Stimulated activated naive CD8-positive, alpha-beta T cell treated with anti-CD3 and anti-CD28 coated beads, Interleukin-15, Interleukin-2, amounts not matched to agents 100 ng/mL and 50 ng/mL, for 24 hours (primary cell): ENCODE measurements at regions not wholly inside any gene's neighbourhood (a gene's known extent, or its start where the extent isn't known, plus 50 kb on each side); places are given as distances from the start of the nearest gene placed in this dataset.

Experiments used
- H3K27ac Mint-ChIP-seq: one replicate; pipeline ENCODE4 v1.8.0; 2021; ENCODE audit warnings: mild to moderate bottlenecking, mixed read lengths
- H3K27me3 Mint-ChIP-seq: one replicate; pipeline ENCODE4 v1.8.0; 2021; ENCODE audit warnings: mixed read lengths
- H3K36me3 Mint-ChIP-seq: one replicate; pipeline ENCODE4 v1.8.0; 2021; ENCODE audit warnings: low read depth, mixed read lengths
- H3K4me1 Mint-ChIP-seq: one replicate; pipeline ENCODE4 v1.8.0; 2021; ENCODE audit warnings: low read depth, mixed read lengths
- H3K4me3 Mint-ChIP-seq: one replicate; pipeline ENCODE4 v1.8.0; 2021; ENCODE audit warnings: mild to moderate bottlenecking, mixed read lengths
- H3K9me3 Mint-ChIP-seq: one replicate; pipeline ENCODE4 v1.8.0; 2021; ENCODE audit warnings: mixed read lengths

DNA sequence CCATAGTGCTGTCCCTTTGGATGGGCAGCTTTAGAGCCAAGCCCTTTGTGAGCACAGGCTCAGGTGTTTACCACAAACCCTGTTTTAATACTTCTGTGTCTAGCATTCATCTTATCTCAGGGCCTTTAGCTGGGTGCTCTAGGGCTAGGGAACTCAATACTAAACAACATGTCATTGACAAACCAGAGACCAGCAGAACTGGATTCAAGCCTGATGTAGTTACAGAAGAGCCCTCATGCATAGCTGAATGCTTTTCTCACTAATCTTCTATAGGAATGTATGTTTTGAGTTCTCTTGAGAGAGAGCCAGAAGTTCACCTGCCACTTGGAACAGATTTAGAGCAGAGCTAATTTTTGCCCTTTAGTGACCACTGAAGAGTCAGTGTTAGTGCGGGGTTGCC is 142.6 kb downstream of the DCK start:
- Mint-ChIP-seq H3K27ac (no peak overlapping the region), H3K4me3 (no peak overlapping the region), H3K36me3 (no peaks in the 10 kb centered on the region), H3K9me3 (no peaks in the 10 kb centered on the region), H3K27me3 (no peaks in the 10 kb centered on the region), H3K4me1 (no peaks in the 10 kb centered on the region)

DNA sequence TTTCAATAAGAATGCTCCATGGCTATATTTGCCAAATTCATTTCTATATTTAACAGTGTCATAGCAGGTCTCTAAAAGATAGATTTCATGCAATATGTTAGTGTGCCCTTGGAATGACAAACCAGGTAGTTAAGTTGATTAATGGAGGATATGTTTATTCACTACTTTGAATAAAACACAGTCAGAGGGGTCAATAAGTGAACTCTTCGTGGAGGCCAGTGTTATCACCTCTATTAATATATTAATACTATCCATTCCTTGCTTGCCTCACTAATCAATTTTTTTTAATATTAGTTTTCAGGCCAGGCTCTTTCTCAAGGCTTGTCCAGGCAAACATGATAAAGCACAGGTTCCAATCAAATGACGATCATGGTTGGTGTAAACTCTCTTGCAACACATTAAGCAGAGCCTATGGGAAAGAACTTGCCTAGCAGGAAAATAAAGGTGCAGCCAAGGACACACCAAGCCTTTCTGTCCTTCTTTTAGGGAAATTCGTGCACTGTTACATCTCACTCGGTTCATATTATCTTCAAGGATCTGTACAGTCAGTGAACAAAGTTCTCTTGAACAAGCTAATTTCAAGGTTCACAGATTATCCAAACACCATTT is 144.7 kb downstream of the DCK start:
- Mint-ChIP-seq H3K27ac (no peak overlapping the region), H3K4me3 (no peak overlapping the region), H3K4me1 (no peaks in the 10 kb centered on the region), H3K9me3 (no peaks in the 10 kb centered on the region), H3K27me3 (no peaks in the 10 kb centered on the region), H3K36me3 (no peaks in the 10 kb centered on the region)

DNA sequence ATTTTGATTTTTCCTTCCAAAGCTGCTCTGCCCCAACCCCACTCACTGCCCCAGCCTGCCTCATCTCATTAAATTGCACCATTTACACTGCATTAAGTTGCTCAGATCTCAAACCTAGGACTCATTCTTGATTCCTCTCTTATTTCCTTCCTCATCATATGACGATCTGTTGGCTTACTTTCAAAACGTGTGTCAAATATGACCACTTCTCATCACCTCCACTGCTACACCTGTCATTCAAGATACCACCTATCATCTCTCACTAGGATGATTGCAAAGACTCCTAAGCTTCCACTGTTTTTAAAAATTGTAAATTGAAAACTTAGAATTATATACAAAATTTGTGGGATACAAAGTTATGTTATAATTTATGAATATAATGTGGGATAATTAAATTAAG is 147.1 kb downstream of the DCK start:
- no peak overlapping the region for H3K27ac Mint-ChIP-seq
- H3K36me3 Mint-ChIP-seq: no peaks in the 10 kb centered on the region
- no peaks in the 10 kb centered on the region for H3K9me3 Mint-ChIP-seq
- no peak overlapping the region for H3K4me3 Mint-ChIP-seq
- no peaks in the 10 kb centered on the region for H3K27me3 Mint-ChIP-seq
- H3K4me1 Mint-ChIP-seq: no peaks in the 10 kb centered on the region

DNA sequence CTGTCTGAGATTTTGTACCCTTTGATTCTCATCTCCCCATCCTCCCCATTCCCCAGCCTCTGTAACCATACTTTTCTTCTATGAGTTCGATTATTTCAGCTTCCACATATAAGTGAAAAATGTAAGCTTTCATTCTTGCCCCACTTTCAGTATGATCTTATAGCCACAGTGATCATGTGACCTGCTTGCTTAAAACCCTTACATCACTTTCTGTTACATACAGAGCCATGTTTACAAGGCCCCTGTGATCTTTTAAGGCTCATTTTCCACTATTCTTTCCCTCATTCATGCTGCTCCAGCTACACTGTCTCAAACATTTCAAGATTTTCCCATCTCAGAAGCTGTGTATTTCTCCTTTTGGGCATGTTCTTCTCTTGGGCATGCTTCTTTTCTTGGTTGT is 147.7 kb downstream of the DCK start:
- no peak overlapping the region for H3K4me3 Mint-ChIP-seq
- no peak overlapping the region for H3K27ac Mint-ChIP-seq
- no peaks in the 10 kb centered on the region for H3K27me3 Mint-ChIP-seq
- H3K4me1 Mint-ChIP-seq: no peaks in the 10 kb centered on the region
- no peaks in the 10 kb centered on the region for H3K36me3 Mint-ChIP-seq
- H3K9me3 Mint-ChIP-seq: no peaks in the 10 kb centered on the region

DNA sequence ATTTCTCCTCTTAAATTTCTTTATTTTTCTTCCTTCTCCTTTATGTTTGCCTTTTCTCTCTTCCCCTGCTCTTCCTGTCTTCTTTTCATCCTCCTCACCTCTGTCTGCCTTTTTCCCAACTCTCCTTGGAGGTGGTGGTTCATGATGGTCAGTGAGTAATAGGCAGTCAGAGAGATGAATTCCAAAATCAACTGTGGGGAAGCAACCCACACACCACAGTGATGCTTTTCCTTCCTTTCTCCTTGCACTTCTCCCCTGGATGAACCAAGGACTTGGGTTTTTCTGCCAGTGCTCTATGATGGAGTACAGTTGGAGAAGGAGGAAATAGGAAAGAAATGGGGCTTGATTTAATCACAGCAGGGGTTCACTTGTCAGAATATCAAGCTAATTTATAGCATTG is 153.8 kb downstream of the DCK start:
- Mint-ChIP-seq H3K4me3 (no peak overlapping the region), H3K27ac (no peak overlapping the region), H3K27me3 (no peaks in the 10 kb centered on the region)

DNA sequence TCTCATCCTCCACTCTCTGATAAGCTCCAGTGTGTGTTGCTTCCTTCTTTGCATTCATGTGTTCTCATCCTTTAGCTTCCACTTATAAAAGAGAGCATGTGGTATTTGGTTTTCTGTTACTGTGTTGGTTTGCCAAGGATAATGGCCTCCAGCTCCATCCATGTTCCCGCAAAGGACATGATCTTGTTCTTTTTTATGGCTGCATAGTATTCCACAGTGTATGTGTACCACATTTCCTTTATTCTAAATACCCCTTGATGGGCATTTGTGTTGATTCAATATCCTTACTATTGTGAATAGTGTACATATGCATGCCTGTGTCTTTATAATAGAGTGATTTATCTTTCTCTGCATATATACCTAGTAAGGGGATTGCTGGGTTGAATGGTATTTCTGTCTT is 155.1 kb downstream of the DCK start:
- no peak overlapping the region for H3K4me3 Mint-ChIP-seq
- H3K4me1 Mint-ChIP-seq: no peaks in the 10 kb centered on the region
- no peaks in the 10 kb centered on the region for H3K27me3 Mint-ChIP-seq
- H3K27ac Mint-ChIP-seq: no peak overlapping the region
- no peaks in the 10 kb centered on the region for H3K36me3 Mint-ChIP-seq
- H3K9me3 Mint-ChIP-seq: peaks cover 3% of the 10 kb centered on the region

More for the DNA sequence above, 153.8 kb downstream of the DCK start:
- Mint-ChIP-seq H3K4me1 (no peaks in the 10 kb centered on the region), H3K36me3 (no peaks in the 10 kb centered on the region), H3K9me3 (peaks cover 3% of the 10 kb centered on the region)

DNA sequence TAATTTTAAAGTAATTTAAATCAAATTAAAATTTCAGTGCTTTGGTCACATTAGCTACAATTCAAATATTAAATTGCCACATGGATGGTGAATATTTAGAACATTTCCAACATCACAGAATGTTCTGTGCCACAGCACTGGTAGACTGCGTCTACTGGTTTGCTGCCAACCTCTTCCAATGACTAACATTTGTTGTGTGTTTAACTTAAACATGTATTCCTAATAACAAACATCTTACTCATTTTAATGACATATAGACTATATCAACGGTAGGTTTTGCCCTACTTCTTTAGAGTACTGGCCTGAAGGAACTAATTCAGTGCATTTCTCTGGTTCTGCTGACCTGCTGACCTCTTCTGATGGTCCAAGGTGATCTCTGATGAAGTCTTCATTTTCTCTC is 157.6 kb downstream of the DCK start:
- Mint-ChIP-seq H3K4me1 (no peaks in the 10 kb centered on the region), H3K4me3 (no peak overlapping the region), H3K9me3 (peaks cover 3% of the 10 kb centered on the region), H3K27me3 (no peaks in the 10 kb centered on the region), H3K36me3 (no peaks in the 10 kb centered on the region), H3K27ac (no peak overlapping the region)

DNA sequence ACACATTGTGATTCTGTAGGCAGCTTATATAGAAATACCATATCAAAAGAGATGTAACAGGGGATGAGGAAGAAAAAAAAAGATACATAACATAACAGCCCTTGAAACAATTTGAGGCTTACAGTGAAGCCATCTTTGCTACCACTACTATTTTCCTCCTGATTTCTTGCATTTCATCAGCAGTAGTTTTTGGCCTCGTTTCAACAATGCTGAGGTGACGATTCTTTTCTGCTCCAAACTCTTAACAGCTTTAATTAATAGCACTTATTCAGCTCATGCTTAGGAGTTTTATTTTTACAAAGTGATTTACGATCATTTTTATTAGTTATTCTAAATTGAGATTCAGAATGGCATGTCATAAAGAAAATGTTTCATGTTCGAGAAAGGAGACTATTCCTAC is 163.2 kb downstream of the DCK start:
- Mint-ChIP-seq H3K27me3 (no peaks in the 10 kb centered on the region), H3K9me3 (no peaks in the 10 kb centered on the region), H3K27ac (no peak overlapping the region), H3K4me3 (no peak overlapping the region), H3K4me1 (no peaks in the 10 kb centered on the region), H3K36me3 (no peaks in the 10 kb centered on the region)

DNA sequence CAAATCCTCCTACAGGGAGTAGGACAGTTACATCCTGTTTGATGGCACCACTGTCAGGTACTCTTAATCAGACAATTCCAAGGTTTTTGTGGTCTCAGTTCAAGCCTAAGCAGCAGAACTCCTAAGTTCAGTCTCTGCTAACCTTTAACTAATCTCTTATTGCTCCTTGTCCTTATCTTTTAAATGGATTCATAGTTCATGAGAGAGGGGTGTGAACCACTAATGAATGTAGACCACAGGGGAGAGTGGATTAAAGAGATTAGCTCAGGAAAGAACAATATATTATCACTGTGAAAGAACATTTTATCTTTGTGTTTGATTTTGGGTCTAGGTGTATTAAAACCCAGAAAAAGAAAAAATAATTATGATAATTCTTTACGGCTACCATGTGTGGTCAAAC is 168.9 kb downstream of the DCK start:
- Mint-ChIP-seq H3K27ac (no peak overlapping the region), H3K4me3 (no peak overlapping the region), H3K36me3 (no peaks in the 10 kb centered on the region), H3K27me3 (no peaks in the 10 kb centered on the region), H3K9me3 (no peaks in the 10 kb centered on the region), H3K4me1 (no peaks in the 10 kb centered on the region)

DNA sequence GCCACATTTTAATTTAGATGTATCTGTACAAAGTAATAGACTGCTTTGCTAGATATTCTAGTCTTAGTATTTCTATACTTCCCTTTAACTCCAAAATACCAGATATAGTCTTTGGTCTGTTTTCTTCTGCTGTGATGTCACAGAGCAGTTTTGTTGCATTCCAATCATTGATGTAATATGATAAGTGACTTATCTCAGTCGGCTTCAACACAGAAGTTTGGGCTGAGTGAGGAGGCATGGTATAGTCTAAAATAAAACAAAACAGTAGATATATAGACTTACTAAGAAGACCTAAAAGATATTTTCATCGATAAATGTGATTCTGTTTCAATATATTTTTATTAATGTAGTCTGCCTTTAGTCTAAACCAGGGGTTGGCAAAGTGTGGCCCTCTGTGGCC is 169.9 kb downstream of the DCK start:
- no peaks in the 10 kb centered on the region for H3K4me1 Mint-ChIP-seq

DNA sequence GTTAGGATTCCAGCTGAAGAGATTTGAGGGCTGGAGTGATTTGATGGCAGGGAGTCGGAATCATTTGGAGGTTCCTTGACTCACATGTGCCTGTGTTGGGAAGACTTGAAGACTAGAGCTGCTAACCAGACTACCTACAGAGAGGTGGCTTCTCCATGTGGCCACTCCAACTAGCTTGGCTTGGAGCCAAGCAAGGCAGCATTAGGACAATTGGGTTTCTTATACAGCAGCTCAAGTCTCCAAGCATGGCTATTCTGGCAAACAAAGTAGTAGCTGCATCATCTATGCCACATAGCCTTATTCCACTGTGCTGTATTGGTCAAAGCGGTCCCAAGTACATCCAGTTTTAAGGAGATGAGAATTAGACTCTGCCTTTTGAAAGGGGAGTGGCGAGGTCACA is 171.7 kb upstream of the SLC4A4 start:
- Mint-ChIP-seq H3K4me1 (no peaks in the 10 kb centered on the region), H3K36me3 (no peaks in the 10 kb centered on the region), H3K4me3 (no peak overlapping the region), H3K9me3 (no peaks in the 10 kb centered on the region), H3K27me3 (peaks cover 10% of the 10 kb centered on the region), H3K27ac (no peak overlapping the region)

More for the DNA sequence above, 169.9 kb downstream of the DCK start:
- Mint-ChIP-seq H3K27ac (no peak overlapping the region), H3K27me3 (no peaks in the 10 kb centered on the region), H3K36me3 (no peaks in the 10 kb centered on the region), H3K4me3 (no peak overlapping the region), H3K9me3 (no peaks in the 10 kb centered on the region)

DNA sequence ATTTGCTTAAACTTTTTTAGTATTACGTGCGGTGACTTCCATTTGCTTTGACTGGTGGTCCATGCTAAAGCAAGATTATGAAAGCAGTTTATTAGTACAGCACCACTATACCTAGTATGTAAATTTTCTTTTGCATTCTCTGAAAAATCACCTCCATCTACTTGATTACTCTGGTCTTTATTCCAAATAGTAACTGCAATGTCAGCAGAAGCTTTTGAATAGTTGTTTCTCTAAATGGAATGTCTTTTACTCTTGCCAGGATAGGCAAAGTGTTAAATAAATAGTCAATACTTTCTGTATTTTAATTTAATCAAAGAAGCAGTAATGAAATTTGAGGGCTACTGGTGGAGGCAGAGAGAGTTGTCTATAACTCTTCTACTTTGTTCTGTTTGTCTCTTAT is 167.2 kb upstream of the SLC4A4 start:
- Mint-ChIP-seq H3K27ac (no peak overlapping the region), H3K36me3 (no peaks in the 10 kb centered on the region), H3K4me1 (no peaks in the 10 kb centered on the region), H3K9me3 (peaks cover 7% of the 10 kb centered on the region), H3K27me3 (peaks cover 15% of the 10 kb centered on the region), H3K4me3 (no peak overlapping the region)

DNA sequence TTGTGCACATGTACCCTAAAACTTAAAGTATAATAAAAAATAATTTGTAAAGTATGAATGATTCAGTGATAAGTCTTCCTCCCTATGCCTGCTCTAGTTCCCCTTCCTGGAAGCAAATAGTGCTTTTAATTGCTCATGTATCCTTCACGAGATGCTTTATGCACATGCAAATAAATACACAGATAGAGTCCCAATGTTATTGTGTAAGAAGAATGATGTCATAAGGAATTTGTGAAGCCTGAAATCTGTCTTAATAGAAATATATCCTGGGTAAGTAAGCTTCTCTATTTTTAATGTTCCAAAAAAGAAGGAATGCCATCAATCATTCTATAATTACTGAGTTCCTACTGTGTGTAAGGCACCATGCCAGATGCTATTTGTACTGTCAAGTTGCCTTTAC is 157.5 kb upstream of the SLC4A4 start:
- H3K27me3 Mint-ChIP-seq: peaks cover 21% of the 10 kb centered on the region
- no peaks in the 10 kb centered on the region for H3K9me3 Mint-ChIP-seq
- H3K27ac Mint-ChIP-seq: no peak overlapping the region
- no peak overlapping the region for H3K4me3 Mint-ChIP-seq
- peaks cover 12% of the 10 kb centered on the region for H3K4me1 Mint-ChIP-seq
- H3K36me3 Mint-ChIP-seq: no peaks in the 10 kb centered on the region

DNA sequence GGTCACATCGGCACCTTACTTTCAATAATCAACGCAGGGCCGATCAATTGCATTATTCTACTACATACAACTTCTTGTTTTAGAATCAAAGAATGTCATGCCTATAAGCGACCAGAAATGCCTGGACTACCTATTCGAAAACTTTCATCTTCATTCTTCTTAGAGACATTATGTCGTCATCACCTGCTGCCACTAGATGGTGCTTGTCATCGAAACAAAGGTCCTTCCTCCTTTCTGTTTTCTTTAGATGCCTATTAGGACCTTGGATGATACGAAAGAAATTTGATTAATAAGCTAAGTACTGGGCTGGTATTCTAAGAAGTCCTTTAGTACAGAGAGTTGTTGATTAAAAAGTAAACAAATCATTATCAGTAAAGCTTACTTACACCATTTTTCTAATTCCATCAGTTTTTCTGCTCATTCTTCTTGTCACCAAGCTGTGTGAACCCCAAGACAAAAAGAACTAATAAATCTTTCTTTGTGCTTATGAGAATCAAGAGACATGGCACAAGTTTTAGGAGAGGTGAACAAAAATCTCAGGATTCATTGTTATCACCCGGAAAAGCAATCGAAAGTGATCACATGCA is 154.5 kb upstream of the SLC4A4 start:
- peaks cover 27% of the 10 kb centered on the region for H3K4me1 Mint-ChIP-seq
- H3K9me3 Mint-ChIP-seq: no peaks in the 10 kb centered on the region
- no peak overlapping the region for H3K27ac Mint-ChIP-seq
- no peak overlapping the region for H3K4me3 Mint-ChIP-seq
- peaks cover 37% of the 10 kb centered on the region for H3K27me3 Mint-ChIP-seq
- no peaks in the 10 kb centered on the region for H3K36me3 Mint-ChIP-seq

DNA sequence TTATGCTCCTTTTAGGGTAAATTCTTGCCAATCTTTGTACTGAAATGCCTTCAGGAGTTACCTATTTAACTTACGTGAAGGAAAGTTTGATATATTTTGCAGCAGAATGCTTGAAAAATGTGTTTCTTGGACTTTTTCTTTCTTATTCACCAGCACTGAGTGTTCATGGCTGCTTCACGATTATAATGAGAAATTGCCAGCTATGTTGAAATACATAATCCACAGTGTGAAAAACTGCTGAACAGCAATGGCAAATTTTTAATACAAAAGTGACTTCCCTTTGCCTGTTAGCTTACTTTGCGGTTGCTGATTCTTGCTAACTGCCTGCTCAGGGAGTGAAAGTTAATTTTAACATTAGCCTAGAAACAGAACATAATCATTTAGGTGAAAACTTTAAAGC is 153.8 kb upstream of the SLC4A4 start:
- Mint-ChIP-seq H3K27me3 (peaks cover 42% of the 10 kb centered on the region), H3K36me3 (no peaks in the 10 kb centered on the region), H3K4me1 (peaks cover 27% of the 10 kb centered on the region), H3K9me3 (no peaks in the 10 kb centered on the region), H3K27ac (no peak overlapping the region), H3K4me3 (no peak overlapping the region)

DNA sequence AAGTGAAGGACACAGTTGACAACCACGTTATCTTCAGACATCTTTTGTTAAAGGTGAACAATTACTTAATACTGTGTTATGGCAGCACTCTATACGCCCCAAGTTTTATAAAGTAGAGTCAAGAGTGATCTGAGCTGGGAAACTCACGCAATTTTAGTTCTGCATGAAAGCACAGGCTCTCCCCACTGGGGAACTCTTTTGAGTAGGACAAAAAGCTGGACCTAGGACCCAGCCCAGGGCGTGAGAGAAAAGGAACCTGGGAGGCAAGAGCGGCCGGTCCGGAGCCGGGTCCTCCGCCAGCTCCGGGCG is 152.6 kb upstream of the SLC4A4 start:
- Mint-ChIP-seq H3K36me3 (no peaks in the 10 kb centered on the region), H3K27ac (no peak overlapping the region), H3K27me3 (peaks cover 50% of the 10 kb centered on the region), H3K9me3 (no peaks in the 10 kb centered on the region), H3K4me3 (peak overlapping the region; percentile 82), H3K4me1 (peaks cover 27% of the 10 kb centered on the region)
